Activated T-cell treated with anti-CD3 and anti-CD28 coated beads for 1 hour (primary cell): ENCODE measurements at regions not wholly inside any gene's neighbourhood (a gene's known extent, or its start where the extent isn't known, plus 50 kb on each side); places are given as distances from the start of the nearest gene placed in this dataset.

ENCODE experiments used
- DNase-seq: peaks from one replicate; pipeline ENCODE4 v3.0.0-alpha.2; 2020; ENCODE audit warnings: low read depth

DNA sequence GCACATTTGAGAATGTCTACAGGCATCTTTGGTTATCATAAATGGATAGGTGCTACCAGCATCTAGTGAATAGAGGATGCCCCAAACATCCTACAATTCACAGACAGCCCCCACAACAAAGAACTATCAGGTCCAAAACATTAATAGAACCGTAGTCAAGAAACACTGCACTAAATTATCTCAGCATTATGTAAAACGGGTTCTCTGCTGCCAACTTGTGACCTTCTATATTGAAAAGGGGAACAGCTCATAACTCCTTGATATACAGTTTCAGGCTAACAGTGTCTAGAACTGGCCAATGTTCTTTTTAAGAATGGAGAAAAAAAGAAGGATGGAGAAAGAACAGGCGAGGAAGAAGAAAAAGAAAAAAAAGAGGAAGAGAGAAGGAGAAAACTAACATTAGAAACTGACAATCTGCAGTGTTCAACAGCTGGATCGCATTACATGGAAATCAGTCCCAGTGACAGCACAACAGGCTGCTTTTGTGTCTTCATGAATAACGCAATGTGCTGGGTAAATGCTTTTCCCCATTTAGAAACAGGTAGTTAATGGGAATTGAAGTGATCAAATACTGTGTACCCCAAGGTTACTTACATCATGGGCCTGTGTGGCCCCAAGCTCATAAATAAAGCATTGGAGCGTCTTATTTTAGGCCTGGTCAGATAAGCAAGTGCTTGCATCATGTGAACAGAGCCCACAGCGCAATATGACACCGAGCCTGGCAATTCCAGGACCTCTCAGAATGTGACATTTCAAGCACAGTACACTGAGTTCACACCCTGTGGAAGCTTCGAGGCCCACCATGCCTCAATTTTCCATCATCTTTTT lies 339.5 kb downstream of the DHX15 start:
- DNase-seq: no peak

DNA sequence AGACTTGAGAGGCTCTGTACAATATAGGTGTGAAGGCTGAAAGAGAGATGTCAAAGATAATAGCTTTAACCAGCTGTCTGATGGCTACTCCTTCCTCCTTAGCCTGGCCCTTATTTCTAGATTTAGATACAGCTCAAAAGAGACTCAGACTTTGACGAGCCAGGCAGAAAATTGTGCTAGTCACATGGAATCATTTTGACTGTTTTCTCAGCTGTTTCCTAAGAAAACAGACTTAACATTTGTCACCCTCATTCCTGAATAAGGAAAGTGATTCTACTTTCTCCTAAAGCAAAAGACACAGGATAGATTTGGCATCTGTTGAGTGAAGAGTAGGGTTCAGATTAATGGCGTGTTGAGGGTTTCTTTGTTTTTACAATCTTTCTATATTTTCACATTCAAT lies 340.7 kb downstream of the DHX15 start:
- no peak for DNase-seq

DNA sequence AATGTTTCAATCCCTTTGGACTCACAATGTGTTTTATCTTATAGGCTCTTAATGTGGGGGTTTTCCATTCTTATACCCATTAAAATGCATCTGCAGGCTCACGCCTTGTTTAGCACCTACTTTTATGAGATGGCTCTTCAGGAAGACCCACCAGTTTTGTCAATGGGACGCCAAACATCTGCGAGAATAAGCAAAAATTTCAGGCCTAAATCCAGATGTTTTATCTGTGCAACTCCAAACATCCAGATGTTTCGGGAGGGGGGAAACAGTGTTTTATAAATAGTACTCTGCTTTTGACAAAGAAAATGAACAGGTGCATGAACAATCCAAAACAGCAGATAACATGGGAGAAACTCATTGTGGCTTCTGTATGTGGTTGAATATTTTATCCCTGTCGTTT lies 342.8 kb downstream of the DHX15 start:
- no peak for DNase-seq

DNA sequence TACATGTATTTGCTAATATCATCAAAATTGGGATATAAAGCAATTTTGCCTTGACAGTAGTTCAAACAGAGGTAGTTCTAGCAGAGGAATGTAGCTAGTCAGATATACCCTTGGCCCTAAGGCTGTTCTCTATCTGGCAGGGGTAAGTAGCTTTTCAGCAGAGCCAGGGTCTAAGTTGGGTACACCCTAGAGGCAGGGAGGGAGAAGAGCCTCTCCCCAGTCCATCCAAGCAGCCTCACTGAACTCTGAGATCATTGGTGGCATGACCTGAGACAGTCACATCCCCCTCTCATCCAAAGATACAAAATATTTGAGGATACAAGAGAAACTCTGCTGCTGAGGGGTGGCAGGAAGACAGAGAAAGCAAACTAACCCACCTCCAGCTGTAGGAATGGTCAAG lies 343.7 kb downstream of the DHX15 start:
- no peak for DNase-seq

DNA sequence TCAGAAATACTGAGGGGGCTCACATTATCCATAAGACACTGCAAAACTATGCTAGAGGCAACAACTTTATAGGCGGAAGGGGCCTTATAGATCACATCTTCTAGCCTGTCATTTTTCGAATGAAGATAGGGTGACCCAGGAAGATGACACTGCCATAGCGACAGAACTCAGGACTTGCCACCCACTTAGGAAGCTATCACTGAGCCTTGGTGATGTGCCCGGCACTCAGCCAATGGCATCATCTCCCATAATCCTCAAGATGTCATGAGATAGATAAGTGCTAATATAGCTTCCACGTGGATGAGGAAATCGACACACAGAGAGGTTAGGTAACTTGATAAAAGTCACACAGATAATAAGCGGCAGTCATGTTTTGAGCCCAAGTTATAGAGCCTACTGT lies 346.6 kb downstream of the DHX15 start:
- DNase-seq: no peak

DNA sequence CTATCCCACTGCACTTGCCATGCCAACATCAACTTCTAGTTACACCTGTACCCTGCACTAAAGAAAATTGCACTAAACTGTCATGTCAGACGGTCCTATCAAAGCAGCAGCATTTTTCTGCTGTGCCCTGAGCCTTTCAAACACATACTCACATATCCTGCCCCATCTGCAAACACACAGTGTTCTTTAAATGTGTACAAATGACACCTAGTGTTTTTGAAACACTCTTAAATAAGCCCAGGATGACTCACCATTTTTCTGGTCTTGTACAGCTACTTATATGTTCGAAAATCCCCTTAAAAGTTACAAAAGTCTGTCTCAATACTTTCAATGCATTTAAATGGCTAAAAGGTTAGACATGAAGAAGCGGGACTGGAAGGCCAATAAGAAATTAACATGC lies 346.7 kb upstream of the PPARGC1A start:
- no peak for DNase-seq

DNA sequence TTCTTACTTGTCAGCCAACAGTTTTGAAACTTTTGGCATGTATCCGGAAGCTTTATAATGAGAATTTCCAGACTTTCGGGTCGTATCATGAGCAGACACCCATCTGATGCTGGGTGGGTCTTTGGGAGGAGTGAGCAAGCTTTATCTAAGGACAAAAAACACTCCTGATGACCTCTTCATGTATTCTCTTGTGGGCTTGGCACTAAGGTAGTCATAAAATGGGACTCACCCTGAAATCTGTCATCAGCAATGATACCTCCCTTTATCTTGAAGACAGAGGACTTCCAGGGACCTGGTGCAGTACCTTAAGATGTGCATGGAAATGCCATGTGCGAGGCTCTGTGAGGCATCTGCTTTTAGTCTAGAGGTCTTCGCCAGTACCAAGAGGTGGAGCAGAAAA lies 346.3 kb upstream of the PPARGC1A start:
- no peak for DNase-seq

DNA sequence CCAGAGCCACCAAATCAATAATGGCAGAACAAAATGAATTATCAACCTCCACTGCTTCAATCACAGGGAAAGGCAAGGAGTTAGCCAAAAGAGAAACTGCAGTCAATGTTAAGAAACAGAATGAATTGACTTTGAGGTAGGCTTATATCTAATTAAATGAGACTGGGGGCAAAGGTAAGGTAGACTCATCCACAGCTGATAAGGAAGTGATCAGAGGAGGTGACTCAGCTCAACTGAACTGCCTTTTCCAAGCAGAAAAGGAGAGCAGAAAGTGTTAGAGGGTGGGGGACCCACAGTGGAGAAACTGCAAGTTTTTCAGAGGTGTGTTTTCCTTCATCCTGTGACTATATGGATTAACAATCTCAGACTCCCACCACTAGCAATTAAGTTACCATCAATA lies 345.8 kb upstream of the PPARGC1A start:
- no peak for DNase-seq

DNA sequence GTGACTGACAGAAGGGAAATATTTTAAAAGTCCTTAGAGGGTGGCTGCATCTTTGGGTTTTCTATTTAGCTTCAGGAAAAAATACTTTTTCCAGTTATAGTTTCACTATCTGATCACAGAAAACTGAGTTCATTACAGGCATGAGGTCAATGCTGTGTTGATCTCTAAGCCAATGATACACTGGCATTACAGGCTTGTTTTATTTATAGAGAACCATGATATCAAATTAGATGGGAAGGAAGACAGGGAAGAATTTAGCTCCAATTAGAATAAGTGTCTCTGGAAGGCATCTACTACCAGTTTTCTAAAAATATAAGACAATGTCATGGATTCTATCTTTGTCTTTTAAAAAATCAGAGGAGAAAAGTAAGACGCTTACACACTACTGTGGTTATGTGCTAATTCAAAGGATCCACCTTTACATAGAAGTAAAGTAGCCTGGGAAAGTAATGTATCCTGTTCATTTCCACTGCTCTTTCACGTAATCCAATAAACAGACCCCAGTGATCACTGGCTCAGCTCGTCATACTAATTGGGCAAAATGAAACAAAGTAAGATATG lies 344.5 kb upstream of the PPARGC1A start:
- DNase-seq: no peak

DNA sequence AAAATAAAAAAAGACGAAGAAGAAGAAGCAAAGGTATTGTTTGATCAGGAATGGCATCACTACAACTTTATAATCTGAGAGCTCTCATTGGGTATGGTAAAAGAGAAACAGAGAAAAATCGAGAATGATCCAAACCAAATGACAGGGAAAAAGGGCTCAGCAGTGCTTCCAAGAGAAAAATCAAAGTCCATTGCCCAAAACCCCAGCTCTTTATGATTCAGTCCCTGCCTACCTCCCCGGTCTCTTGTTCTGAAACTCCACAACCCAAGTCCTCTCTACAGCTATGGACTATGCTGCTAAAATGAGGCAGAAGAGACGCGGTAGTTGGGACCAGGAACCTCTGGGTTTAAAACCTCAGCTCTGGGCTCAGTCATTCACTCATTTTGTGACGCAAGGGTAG lies 341.1 kb upstream of the PPARGC1A start:
- DNase-seq: no peak

DNA sequence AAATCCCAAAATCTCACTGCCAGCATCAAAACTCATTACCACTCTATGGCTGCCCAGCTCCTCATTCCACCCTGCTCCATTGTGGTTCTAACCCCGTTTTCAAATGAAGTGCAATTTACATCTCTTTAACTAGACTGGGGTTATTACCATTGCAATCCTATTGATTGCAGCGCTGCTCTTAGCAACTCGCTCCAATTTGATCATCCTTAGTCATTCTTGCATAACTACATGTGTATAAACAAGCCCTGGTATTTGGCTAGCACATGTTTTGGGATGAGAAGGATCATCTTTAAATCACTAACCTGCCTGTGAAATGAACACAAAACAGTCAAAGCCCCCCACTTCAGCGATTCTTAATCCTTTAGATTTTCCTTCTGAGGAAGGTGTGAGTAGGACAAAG lies 340.1 kb upstream of the PPARGC1A start:
- DNase-seq: no peak

DNA sequence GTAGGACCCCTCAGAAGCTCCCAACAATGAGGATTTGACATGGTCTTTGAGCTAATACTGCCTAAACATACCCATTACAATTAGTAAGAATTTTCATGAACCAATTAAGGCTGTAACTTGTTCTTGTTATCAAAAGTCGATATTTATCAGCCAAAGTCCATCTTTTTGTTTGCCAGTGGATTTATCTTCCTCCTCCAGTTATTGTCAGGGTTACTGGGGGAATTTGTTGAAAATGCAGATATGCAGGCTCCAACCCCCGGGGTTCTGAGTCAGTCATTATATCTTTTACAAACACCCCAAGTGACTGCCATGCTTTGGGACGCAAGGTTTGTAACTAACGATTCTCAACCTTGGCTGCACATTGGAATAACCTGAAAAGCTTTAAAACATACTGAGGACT lies 338.8 kb upstream of the PPARGC1A start:
- DNase-seq: no peak

DNA sequence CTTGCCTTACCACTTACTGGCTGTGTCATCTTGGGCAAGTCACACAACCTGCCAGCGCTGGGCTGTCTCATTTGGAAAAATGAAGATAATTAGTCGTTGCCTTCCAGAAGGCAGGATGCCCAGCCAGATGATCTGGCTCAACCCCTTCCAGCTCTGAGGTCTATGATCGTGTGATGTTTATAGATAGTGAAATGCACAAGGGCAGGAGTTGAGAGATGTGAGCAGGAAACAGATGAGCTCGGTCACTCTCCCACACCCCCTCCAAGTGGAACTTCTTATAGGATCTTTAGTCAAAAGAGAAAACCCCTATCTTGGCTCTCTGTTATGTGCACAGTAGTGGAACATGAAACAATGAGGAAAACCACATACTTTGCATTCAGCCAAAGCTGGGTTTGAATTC lies 336.8 kb upstream of the PPARGC1A start:
- no peak for DNase-seq

DNA sequence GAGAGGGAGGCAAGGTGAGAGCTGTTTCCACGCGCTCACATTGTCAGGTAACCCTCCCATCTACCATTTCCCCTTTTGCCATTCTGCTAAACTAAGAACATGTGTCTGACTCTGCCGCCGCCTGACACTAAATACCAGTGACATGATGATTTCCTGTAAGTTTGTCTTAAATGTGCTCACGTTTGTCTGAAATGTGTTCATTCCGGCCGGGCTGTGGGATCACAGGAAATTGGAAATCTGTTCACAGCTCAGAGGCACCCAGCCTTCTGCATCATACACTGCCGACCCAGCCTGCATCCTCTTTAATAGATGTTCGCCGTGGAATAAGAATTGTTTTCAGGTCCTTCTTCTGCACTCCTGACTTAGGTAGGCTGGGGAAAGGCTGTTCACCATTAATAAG lies 336.2 kb upstream of the PPARGC1A start:
- no peak for DNase-seq

DNA sequence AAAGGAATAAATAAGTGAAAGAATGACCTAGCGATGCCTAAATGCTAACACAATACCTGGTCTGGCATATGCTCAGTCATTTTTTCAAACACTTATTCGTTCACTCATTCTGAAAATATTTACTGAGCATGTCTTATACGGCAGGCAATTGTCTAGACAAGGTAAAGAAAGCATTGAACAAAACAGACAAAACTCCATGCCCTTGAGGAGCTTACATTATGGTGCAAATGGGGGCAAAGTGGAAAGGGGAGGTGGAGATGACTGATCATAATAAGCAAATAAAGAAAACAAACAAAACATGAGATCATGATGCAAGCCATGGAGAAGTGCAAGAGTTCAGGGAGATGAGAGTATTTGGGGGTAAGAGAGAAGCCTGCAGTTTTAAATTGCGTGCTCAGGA lies 334.6 kb upstream of the PPARGC1A start:
- no peak for DNase-seq

DNA sequence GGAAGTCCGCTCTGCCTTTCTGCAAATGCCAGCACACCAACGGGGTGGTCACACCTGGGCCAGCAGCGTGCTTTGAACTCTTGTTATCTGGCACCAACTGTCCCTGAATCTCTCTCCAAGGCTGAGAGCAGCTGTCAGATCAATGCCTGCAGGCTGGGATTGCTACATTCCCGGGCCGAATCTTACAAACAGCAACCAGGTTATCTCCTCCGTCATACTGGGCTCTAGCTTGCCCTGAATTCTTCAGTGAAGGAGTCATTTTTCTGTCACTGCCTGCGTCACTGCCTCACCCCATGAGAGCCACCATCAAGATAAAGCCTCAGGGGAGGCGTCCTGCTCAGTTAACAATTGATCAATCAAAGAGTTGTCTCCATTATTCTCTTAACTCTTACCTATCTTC lies 329.4 kb upstream of the PPARGC1A start:
- DNase-seq: no peak

DNA sequence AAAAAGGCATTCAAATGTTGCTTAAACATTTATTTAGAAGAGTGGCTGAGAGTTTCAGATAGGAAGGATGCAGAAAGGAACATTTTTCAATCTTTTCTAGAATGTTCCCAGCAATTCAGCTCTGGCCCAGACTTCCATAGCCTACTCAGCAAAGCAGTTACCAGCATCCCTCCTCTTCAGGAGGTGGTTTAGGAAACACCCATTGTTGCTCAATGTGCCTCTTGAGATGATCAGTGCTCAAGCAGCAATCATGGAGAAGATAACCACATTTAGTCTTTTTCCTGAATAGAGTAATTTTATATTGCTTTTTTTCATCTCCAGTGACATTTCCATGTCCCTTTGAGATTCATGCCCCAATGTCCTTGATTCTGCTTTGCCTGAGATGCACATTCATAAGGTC lies 328.7 kb upstream of the PPARGC1A start:
- no peak for DNase-seq

DNA sequence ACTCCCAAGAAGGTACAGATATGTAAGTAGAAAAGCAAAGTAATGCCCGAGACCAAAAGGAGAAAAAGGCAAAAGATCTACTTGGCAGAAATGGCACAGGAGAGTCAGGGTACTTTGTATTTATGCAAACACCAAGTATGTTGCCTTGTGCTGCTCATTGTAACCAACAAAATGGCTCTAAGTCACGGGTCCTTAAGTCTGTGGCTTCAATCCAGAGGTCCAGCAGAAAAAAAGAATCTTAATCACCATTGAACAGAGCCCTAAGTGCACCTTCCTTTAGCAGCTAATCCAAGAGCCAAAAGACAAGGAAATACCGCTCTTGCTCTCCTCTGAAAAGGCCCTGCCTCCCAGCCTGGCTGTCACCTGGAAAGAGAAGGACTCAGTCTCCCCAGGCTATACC lies 324.9 kb upstream of the PPARGC1A start:
- DNase-seq: no peak

DNA sequence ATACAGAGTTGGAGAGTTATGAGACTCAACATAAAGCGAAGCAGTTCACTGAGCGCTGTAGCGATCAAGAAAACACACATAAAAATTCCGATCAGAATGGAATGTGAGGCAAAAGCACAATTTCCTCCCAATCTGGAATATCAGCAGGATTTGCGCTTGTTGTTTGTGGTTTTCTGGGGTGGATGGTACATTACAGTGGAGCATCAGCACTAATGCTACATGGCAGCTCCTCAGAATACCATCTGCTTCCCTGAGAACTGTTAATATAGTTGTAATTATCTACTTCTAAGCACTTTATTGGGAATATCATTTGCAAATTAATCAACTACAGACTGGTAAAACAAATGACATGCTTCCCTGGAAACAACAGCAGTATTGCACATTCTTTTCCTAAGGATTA lies 324.1 kb upstream of the PPARGC1A start:
- no peak for DNase-seq

DNA sequence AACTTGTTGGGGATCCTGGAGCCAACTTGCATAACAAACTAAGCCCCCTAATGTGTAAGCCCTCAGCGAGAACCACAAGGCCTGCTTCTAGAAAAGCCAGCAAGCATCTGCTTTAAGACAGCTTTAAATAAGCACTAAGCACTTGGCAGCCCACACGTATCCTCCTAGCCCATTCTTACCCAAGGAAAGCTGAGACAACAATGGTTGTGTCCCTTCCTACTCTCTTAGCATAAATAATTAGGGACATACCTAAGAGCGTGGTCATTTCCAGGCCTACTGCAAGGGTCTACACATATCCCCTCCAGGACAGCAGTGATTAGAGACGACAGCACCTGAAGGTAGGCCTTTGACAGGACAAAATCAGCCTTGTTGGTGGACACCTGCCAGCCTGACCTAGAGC lies 322.8 kb upstream of the PPARGC1A start:
- no peak for DNase-seq

DNA sequence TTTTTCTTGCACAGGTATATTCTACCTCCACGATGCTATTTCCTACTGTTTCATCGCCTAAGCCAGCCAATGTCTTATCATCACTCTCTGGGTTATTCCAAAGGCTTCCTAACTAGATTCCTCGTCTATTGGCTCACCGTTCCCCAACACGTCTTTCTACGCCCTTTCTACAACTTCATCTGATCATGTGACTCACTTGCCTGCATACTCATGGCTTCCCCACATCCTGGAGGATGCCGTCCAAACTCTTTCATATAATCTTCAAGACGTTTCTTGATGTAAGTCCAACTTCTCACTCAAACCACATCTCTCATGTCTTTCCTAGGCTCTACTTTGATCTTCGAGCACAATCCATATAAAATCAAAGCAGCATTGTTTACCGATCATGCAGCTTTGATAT lies 322.0 kb upstream of the PPARGC1A start:
- no peak for DNase-seq

DNA sequence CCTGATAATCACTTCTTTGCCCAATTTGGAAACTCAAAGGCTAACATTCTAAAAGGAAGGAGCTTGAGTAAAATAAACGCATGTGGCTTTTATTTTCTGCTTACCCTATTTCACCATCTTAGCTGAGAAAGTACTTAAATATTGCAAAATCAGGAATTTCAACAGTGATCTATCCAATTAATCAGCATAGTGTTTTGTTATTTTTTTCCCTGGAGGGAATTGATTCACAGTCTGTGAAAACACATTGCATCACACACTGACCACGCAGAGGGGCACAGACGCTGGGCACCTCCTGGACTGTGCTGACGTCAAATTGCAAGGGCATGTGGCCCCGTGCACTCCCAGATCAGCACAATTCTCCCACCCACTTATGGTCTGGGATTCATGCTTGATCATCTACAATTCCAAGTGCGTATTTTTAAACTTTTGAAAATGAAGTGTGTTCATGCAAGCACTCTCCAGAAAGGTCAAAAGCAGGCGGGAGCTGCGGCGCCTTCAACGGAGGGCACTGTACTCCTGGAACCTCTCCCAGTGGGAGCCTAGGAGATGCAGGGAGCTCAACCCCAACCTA lies 320.6 kb upstream of the PPARGC1A start:
- DNase-seq: no peak

DNA sequence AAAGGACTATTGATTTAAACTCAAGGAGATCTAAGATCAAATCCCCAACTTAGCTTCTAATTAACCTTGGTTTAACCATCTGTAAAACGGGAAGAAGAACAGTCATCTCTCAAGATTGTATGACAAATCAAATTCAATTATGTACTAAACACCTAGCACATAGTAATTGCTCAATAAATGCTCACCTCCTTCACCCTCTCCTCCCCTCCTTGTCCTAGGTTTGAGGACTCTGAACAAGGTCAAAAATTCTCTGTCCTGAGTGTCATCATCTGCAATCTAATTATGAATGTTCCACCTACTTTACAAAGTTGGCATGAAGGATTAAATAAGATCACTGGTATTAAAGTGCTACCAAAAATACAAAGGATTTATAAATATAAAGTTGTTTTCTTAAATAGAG lies 320.1 kb upstream of the PPARGC1A start:
- no peak for DNase-seq

DNA sequence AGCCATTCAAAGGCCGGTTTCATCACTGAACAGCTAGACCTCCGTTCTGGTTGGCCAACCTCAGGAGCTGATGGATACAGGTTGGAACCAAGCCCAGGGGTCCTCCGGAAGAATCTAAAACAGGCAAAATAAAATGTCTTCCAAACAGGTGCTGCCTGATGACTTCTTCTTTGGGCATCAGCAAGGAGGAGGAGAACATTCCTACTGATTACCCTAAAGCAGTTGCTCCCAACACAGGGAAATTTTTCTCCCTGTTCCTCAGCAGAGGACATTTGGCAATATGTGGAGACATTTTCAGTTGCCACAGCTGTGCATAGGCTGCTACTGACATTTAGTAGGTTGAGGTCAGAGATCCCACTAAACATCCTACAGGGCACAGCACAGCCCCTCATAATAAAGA lies 319.3 kb upstream of the PPARGC1A start:
- DNase-seq: no peak
